NT2/D1 (cell line): ENCODE measurements at regions not wholly inside any gene's neighbourhood (a gene's known extent, or its start where the extent isn't known, plus 50 kb on each side); places are given as distances from the start of the nearest gene placed in this dataset.
"Not testable (repeated sequence)": the region's sequence is repeated elsewhere in the genome, so short reads cannot be mapped to it uniquely, and the experiment has no call there.

Source experiments
- DNase-seq: peaks from one replicate; pipeline ENCODE4 v3.0.0-alpha.2; 2011; ENCODE audit warnings: low read depth, low spot score
- H3K27me3 ChIP-seq: 2 replicates; pipeline ENCODE4 v1.6.0; 2011; ENCODE audit warnings: mild to moderate bottlenecking; ENCODE audit not compliant: insufficient read length, insufficient read depth
- H3K36me3 ChIP-seq: 2 replicates; pipeline ENCODE4 v1.6.1; 2011; ENCODE audit warnings: mild to moderate bottlenecking, low read length, mixed read lengths; ENCODE audit not compliant: insufficient read depth, insufficient read length
- H3K4me1 ChIP-seq: 2 replicates; pipeline ENCODE4 v1.5.1; 2011; ENCODE audit not compliant: insufficient read depth, insufficient read length
- H3K4me3 ChIP-seq: 2 replicates; pipeline ENCODE4 v1.5.1; 2011; ENCODE audit warnings: low read depth; ENCODE audit not compliant: insufficient read length
- H3K9ac ChIP-seq: 2 replicates; pipeline ENCODE4 v1.6.0; 2011; ENCODE audit warnings: low read depth; ENCODE audit not compliant: insufficient read length
- H3K9me3 ChIP-seq: 2 replicates; pipeline ENCODE4 v1.5.1; 2011; ENCODE audit warnings: mild to moderate bottlenecking, low read length; ENCODE audit not compliant: insufficient read depth
- SUZ12 ChIP-seq: IDR thresholded peaks from 2 replicates; pipeline ENCODE4 v1.6.1; 2011; ENCODE audit not compliant: insufficient read length, insufficient read depth; ENCODE audit errors: extremely low read depth
- YY1 ChIP-seq: IDR thresholded peaks from 2 replicates; pipeline ENCODE4 v1.6.1; 2011; ENCODE audit not compliant: insufficient read length, insufficient read depth
- ZNF274 ChIP-seq: IDR thresholded peaks from 2 replicates; pipeline ENCODE4 v1.6.1; 2011; ENCODE audit warnings: mild to moderate bottlenecking, low read depth, low read length

DNA sequence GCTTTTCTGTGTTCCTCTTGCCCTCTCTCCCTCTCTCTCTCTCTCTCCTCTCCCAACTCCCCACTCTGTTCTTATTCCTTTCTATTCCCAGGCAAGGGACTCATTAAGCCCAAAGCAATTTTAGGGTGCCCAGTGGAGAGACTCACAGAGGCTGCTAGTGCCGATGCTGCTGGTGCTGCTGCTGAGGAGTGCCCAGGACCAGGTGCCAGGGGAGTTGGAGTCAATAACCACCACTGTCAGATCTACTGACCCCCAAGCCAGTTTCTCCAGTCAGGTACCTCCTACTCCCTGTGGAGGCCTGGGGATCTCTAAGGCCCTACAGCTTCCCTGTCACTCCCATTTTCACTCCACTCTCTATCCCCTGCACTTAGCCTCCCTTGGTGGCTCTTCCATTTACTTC, 54.2 kb upstream of the LAS1L start:
- no peak overlapping the region for H3K9ac ChIP-seq
- H3K9me3 ChIP-seq, result no peaks in the 10 kb centered on the region
- no peak for DNase-seq

GRCh38 chrX:65587616-65588526, 53.3 kb upstream of the LAS1L start:
- H3K9ac ChIP-seq, result no peak overlapping the region
- H3K9me3 ChIP-seq, result no peaks in the 10 kb centered on the region
- H3K27me3 ChIP-seq, result no peaks in the 10 kb centered on the region
- no peak overlapping the region for H3K4me3 ChIP-seq
- no peaks in the 10 kb centered on the region for H3K4me1 ChIP-seq
- DNase-seq, result no peak
- H3K36me3 ChIP-seq, result no peaks in the 10 kb centered on the region
- no peak for TF ChIP-seq ZNF274
- no peak for TF ChIP-seq YY1
- TF ChIP-seq SUZ12, result no peak

More for the DNA sequence above, 54.2 kb upstream of the LAS1L start:
- H3K27me3 ChIP-seq, result no peaks in the 10 kb centered on the region
- H3K36me3 ChIP-seq, result no peaks in the 10 kb centered on the region
- H3K4me3 ChIP-seq, result no peak overlapping the region
- no peaks in the 10 kb centered on the region for H3K4me1 ChIP-seq
- TF ChIP-seq ZNF274, result no peak
- TF ChIP-seq SUZ12, result no peak
- no peak for TF ChIP-seq YY1

DNA sequence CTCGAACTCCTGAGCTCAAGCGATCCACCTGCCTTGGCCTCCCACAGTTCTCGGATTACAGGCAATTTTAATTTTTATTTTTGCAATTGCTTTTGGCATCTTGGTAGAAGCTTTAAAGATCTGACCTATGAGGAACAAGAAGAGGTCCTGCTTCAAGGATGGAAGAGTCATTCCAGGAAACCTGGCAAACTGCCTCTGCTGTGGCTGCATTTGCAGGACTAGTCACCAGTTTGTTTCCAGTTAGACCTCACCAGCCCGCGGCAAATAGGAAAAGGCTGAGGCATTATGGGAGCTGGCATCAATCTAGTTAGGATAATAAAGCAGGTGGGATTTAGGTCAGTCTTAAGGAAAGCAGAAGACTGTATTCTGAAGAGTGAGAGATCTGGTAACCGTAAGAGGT, 51.9 kb upstream of the LAS1L start:
- no peaks in the 10 kb centered on the region for H3K27me3 ChIP-seq
- H3K9ac ChIP-seq, result no peak overlapping the region
- H3K4me1 ChIP-seq, result peaks cover 3% of the 10 kb centered on the region
- no peaks in the 10 kb centered on the region for H3K9me3 ChIP-seq
- no peaks in the 10 kb centered on the region for H3K36me3 ChIP-seq
- no peak for DNase-seq
- no peak for TF ChIP-seq ZNF274
- no peak for TF ChIP-seq SUZ12
- no peak for TF ChIP-seq YY1
- H3K4me3 ChIP-seq, result no peak overlapping the region

DNA sequence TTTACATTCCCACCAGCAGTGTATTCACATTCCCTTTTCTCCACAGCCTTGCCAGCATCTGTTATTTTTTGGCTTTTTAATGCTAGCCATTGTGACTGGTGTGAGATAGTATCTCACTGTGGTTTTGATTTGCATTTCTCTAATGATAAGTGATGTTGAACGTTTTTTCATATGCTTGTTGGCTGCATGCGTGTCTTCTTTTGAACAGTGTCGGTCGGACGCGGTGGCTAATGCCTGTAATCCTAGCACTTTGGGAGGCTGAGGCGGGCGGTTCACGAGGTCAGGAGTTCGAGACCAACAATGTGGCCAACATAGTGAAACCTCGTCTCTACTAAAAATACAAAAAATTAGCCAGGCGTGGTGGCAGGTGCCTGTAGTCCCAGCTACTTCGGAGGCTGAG, 50.6 kb upstream of the LAS1L start:
- not testable (repeated sequence) for H3K9ac ChIP-seq, DNase-seq, H3K9me3 ChIP-seq, H3K27me3 ChIP-seq, H3K4me1 ChIP-seq, H3K4me3 ChIP-seq, H3K36me3 ChIP-seq
